ENCODE measurements at regions not wholly inside any gene's neighbourhood (a gene's known extent, or its start where the extent isn't known, plus 50 kb on each side); places are given as distances from the start of the nearest gene placed in this dataset.
"Not testable (repeated sequence)": the region's sequence is repeated elsewhere in the genome, so short reads cannot be mapped to it uniquely, and the experiment has no call there.

DNA sequence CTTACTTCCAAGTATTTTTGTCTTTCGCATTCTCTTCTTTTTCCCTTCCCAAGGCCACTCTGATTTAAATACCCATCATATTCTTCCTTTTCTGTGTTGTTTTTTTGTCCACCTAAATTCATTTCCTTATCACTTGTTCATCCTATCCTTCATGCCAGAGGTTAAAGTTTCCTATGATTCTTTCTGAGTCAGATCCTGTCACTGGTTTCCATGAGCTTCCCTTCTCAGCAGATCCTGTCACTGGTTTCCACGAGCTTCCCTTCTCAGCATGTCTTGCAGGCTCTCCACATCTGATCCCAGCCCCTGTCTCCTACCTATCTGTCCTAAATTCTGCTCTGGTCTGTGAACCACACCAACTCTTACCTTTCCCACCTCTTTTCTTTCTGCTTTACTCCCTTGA is 311.8 kb upstream of the RGS6 start:
- Mint-ChIP-seq H3K9me3 (no peaks in the 10 kb centered on the region), H3K27me3 (no peaks in the 10 kb centered on the region), H3K27ac (no peak overlapping the region), H3K4me3 (no peak overlapping the region), H3K4me1 (no peaks in the 10 kb centered on the region), H3K36me3 (peaks cover 27% of the 10 kb centered on the region)
- CTCF ChIA-PET = no interaction called here
- DNase-seq = no peak

DNA sequence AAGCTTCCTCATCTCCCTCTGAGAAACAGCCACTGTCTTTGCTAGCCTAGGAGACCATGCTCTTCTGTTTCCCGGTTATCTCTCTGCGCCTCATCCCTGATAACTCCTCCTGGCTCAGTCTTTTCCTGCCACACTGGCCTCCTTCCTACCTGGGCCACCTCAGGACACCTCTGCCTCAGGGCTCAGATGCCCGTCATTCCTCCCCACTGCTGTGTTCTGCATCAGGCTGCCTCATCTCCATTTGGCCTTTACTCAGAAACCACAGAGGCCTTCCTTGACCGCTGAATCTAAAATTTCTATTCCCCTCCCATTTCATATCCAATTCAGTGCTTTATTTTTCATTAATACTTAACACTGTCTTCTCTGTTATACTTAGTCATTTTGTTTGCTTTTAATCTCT is 311.0 kb upstream of the RGS6 start:
- CTCF ChIA-PET = no interaction called here
- H3K36me3 Mint-ChIP-seq = peaks cover 26% of the 10 kb centered on the region
- DNase-seq = no peak

DNA sequence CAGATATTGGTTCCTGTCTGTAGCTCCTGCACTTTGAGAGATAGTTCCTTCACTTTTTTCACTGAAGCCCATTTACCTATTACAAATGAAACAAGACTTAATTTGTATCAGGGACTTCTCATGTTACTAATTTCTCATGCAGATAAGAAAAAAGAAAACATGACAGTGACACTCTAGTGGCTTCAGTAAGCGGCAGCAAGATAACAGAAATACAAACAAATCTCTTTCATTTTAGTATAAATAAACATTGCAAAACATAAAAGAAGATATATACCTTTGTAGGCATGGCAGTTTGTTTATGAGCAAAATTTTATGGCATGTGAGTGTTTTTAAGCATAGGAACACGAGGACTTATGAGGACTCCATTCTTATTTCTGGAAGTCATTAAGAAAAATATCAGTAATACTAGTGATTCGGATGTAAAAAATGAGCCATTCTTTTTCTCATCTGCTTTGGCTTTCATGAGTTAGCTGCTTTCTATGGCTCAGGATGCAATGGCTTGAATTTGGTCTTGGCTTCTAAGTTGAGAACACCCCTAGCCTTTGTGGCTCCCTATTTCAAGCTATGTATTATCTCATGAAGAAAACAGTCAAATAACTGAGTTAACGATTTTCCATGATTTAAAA is 310.1 kb upstream of the RGS6 start:
- no peaks in the 10 kb centered on the region for H3K27me3 Mint-ChIP-seq
- no peaks in the 10 kb centered on the region for H3K4me1 Mint-ChIP-seq
- H3K9me3 Mint-ChIP-seq = no peaks in the 10 kb centered on the region
- peaks cover 25% of the 10 kb centered on the region for H3K36me3 Mint-ChIP-seq
- DNase-seq = no peak
- no peak overlapping the region for H3K4me3 Mint-ChIP-seq
- CTCF ChIA-PET = no interaction called here
- H3K27ac Mint-ChIP-seq = no peak overlapping the region

More for the DNA sequence above, 311.0 kb upstream of the RGS6 start:
- Mint-ChIP-seq H3K27ac (no peak overlapping the region), H3K4me1 (no peaks in the 10 kb centered on the region), H3K27me3 (no peaks in the 10 kb centered on the region), H3K9me3 (no peaks in the 10 kb centered on the region), H3K4me3 (no peak overlapping the region)

DNA sequence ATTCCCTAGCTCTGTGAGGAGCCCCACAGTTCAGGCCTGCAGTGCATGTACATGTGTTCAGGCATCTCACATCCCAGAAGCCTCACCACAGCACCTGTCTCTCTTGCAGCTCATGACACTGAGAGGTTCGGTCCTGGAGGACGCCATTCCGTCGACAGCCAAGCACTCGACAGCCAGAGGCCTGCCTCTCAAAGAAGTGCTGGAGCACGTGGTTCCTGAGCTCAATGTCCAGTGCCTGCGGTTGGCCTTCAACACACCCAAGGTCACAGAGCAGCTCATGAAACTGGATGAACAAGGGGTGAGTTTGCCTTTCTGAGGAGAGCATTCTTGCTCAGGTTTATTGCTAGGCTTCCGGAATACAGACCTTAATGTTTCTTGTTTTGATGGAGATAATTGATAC is 308.3 kb upstream of the RGS6 start:
- H3K9me3 Mint-ChIP-seq = no peaks in the 10 kb centered on the region
- H3K27me3 Mint-ChIP-seq = no peaks in the 10 kb centered on the region
- CTCF ChIA-PET = no interaction called here
- H3K4me3 Mint-ChIP-seq = no peak overlapping the region
- no peak overlapping the region for H3K27ac Mint-ChIP-seq
- H3K4me1 Mint-ChIP-seq = no peaks in the 10 kb centered on the region
- DNase-seq = no peak
- H3K36me3 Mint-ChIP-seq = peaks cover 28% of the 10 kb centered on the region

DNA sequence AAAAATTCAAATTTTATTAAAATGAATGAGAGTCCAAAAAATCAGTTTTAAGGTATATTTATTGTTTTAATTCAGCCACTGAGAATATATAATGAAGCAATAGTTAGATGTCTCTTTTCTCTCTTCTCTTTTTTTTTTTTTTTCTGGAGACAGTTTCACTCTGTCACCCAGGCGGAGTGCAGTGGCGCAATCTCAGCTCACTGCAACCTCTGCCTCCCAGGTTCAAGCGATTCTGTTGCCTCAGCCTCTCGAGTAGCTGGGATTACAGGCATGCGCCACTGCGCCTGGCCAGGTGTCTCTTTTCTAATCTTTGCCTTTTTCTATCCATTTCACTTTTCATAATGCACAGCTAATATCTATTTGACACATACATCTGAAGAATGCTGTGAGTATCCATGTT is 307.1 kb upstream of the RGS6 start:
- Mint-ChIP-seq H3K36me3 (peaks cover 32% of the 10 kb centered on the region), H3K27ac (no peak overlapping the region), H3K4me3 (no peak overlapping the region), H3K27me3 (no peaks in the 10 kb centered on the region), H3K4me1 (no peaks in the 10 kb centered on the region), H3K9me3 (no peaks in the 10 kb centered on the region)
- DNase-seq = no peak
- CTCF ChIA-PET = interaction anchor here (0.6 kb wide), 1 partner anchor 30 kb away, joined by 3 read pairs; no protein-coding TSS in a partner anchor

DNA sequence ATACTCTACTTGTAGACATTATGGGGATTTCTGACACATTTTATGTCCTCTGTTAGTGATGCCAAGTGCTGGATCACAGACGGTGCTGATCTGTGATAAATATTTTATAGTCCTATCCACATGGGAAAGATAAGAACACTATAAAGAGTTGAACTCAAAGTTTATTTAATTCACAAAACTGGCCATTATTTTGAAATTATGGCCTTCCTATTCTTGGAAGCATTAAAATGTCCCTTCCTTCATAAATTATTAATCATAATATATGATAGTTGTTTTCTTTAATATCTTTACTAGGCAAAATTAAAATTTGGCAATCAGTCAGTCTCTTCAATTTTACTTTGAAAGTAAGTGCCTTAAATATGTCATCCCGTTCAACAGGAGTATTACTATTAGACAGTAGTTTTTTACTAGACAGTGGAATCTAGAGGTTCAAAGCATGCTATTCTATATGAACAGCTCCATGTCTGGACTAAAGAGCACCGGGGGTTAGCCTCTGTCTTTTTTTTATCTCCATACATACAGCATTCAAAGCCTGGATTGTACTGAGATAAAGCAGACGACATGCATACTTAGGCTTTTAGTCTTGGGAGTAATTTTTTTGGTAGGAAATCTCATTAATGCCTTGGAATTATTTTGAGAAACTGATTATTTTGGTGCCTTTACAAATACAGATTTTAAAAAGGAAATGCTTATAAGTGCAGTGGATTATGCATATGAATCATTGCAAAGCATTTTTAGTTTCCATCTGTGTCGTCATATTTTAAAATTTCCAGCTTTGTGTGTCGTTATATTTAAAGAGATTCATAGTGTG is 306.1 kb upstream of the RGS6 start:
- Mint-ChIP-seq H3K27ac (no peak overlapping the region), H3K36me3 (peaks cover 28% of the 10 kb centered on the region), H3K4me1 (no peaks in the 10 kb centered on the region), H3K27me3 (no peaks in the 10 kb centered on the region), H3K9me3 (peaks cover 4% of the 10 kb centered on the region), H3K4me3 (no peak overlapping the region)
- CTCF ChIA-PET = interaction anchor here (1.1 kb wide), 1 partner anchor 31 kb away, joined by 4 read pairs; no protein-coding TSS in a partner anchor
- no peak for DNase-seq

DNA sequence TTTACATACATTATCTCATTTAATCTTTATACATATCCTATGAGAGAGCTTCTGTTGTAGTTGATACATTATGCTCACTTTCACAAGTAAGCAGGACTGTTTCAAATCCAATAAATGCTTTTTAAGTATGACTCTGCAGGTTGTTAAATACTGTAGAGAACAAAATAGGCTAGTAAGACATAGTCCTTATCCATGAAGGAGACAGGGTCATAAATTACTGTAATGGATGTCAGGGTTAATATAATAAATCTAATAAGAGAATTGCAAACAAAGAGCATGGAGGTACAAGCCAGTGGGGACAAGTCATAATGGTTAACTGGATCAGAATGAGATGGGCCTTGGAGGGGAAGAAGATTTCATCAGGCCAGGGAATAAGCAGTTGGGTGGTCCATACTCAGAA is 303.8 kb upstream of the RGS6 start:
- CTCF ChIA-PET = no interaction called here
- Mint-ChIP-seq H3K27me3 (no peaks in the 10 kb centered on the region), H3K4me1 (no peaks in the 10 kb centered on the region), H3K9me3 (peaks cover 4% of the 10 kb centered on the region), H3K4me3 (no peak overlapping the region), H3K27ac (no peak overlapping the region), H3K36me3 (peaks cover 31% of the 10 kb centered on the region)
- DNase-seq = no peak

DNA sequence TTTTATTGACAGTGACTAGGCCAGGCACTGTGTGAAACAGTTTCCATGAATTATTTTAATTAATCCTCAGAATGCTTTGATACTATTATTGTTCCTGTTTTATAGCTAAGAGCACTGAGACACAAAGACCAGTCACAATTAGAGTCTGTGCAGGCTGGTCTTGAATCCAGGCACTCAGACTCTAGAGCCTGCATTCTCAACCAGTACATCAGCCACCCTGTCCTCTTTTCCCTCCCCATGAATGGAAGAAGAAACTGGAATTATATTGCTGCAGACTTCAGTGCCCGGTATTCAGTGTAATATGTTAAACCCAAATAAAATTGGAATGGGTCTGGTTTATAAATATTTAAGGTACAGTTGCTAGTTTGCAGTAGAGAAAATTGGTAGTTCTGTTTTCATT is 303.0 kb upstream of the RGS6 start:
- no peaks in the 10 kb centered on the region for H3K4me1 Mint-ChIP-seq
- no peak overlapping the region for H3K27ac Mint-ChIP-seq
- H3K36me3 Mint-ChIP-seq = peaks cover 38% of the 10 kb centered on the region
- H3K4me3 Mint-ChIP-seq = no peak overlapping the region
- H3K9me3 Mint-ChIP-seq = peaks cover 8% of the 10 kb centered on the region
- no peak for DNase-seq
- CTCF ChIA-PET = no interaction called here
- no peaks in the 10 kb centered on the region for H3K27me3 Mint-ChIP-seq

DNA sequence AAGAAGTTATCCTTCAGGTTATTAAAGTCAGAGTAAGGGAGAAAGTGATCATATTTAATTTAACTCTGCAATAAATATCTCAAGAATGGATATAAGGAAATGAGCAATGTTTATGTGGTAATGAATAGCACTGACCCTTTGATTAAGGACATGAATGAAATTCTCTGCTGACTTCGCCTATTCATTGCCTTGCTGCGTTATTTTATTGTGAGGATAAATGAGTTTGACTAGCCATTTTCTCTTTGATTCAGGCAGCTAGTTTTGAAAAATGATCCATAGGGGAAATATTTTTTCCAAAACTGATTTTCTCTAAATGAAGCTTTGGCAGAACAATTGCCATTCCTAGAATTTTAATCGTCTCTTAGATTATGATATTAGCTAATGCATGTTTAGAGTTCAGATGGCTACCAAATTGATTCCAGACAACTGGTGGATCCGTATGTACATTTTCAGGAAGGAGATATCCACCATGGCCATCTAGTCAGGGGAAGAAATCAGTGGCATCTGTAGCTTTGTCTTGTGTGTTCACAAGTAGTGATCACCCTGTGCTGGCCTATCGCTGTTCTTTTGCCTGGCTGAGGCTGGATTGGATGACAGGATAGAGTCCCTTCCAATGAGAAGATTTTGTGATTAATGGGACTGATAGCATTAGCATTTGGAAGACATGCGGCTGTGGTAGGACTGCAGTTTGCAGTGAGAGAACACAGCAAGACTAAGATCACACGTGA is 302.3 kb upstream of the RGS6 start:
- CTCF ChIA-PET = no interaction called here
- H3K4me1 Mint-ChIP-seq = no peaks in the 10 kb centered on the region
- H3K27ac Mint-ChIP-seq = no peak overlapping the region
- DNase-seq = no peak
- no peaks in the 10 kb centered on the region for H3K27me3 Mint-ChIP-seq
- peaks cover 35% of the 10 kb centered on the region for H3K36me3 Mint-ChIP-seq
- peaks cover 8% of the 10 kb centered on the region for H3K9me3 Mint-ChIP-seq
- H3K4me3 Mint-ChIP-seq = no peak overlapping the region

DNA sequence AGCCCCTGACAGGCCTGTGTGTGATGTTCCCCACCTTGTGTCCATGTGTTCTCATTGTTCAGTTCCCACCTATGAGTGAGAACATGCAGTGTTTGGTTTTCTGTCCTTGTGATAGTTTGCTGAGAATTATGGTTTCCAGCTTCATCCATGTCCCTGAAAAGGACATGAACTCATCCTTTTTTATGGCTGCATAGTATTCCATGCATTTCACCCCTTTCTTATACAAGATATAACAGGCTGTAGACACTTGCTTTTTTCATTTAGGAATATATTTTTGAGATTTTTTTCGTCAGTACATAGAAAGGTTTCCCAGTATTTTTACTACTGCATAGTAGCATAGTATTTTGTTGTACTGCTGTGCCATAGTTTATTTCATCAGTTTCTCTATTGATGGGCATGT is 301.2 kb upstream of the RGS6 start:
- peaks cover 35% of the 10 kb centered on the region for H3K36me3 Mint-ChIP-seq
- H3K27ac Mint-ChIP-seq, DNase-seq, CTCF ChIA-PET, H3K27me3 Mint-ChIP-seq, H3K4me3 Mint-ChIP-seq, H3K9me3 Mint-ChIP-seq, H3K4me1 Mint-ChIP-seq: not testable (repeated sequence)

DNA sequence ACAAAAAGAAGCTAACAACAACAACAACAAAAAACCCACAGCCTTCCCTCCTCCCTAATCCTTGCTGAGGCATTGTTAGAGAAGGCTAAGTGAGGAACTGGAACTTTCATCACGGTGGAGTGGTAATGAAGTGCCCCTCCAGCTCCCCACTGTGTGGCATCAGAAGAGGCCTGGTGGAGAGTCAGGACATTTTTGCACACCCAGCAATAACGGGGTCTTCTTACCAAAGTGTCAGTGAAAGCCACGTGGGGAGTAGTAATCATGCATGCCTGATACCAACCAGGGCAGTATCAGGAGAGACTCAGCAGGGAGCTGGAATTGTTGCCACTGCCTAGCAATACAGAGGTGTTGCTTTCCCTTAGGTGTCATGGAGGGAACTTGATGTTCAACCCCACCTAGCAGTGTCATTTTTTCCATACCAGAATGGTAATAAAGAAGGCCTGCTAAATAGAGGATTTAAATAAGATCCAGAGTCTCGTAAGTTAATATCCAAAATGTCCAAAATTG is 299.7 kb upstream of the RGS6 start:
- DNase-seq = no peak
- Mint-ChIP-seq H3K4me3 (no peak overlapping the region), H3K27me3 (no peaks in the 10 kb centered on the region), H3K27ac (no peak overlapping the region), H3K9me3 (peaks cover 8% of the 10 kb centered on the region), H3K4me1 (peaks cover 6% of the 10 kb centered on the region), H3K36me3 (peaks cover 38% of the 10 kb centered on the region)
- CTCF ChIA-PET = no interaction called here

DNA sequence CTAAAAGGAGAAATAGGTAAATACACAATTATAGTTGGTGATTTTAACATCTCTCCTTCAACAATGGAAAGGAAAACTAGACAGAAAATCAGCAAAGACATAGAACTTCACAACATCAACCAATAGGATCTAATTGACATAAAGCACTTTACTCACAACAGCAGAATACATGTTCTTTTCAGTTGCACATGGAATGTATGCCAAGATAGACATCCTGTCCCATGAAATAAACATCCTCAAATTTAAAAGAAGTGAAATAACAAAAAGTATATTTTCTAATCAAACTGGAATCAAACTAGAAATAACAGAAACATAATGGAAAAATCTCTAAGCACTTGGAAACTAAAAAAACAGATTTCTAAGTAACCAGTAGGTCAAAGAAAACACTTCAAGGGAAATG is 296.2 kb upstream of the RGS6 start:
- Mint-ChIP-seq H3K4me1 (peaks cover 6% of the 10 kb centered on the region), H3K27ac (no peak overlapping the region), H3K27me3 (no peaks in the 10 kb centered on the region), H3K9me3 (peaks cover 6% of the 10 kb centered on the region), H3K4me3 (no peak overlapping the region), H3K36me3 (peaks cover 28% of the 10 kb centered on the region)
- CTCF ChIA-PET = no interaction called here
- DNase-seq = no peak

DNA sequence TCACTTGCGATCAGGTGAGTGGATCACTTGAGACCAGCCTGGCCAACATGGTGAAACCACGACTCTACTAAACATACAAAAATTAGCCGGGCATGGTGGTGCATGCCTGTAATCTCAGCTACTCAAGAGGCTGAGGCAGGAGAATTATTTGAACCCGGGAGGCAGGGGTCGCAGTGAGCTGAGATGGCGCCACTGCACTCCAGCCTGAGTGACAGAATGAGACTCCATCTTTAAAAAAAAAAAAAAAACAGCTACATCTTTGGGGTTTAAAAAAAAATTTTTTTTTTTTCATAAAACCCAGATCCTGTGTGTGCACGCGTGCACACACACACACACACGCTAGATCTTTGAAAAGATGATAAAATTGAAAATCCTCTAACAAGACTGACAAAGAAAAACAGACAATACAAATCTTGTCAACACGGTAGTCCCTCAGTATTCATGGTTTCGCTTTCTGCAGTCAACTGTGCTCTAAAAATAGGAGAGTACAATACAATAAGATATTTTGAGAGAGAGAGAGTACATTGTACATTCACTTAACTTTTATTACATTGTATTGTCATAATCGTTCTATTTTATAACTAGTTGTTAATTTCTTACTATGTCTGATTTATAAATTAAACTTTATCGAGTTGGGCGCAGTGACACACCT is 295.3 kb upstream of the RGS6 start:
- DNase-seq = no peak
- H3K27ac Mint-ChIP-seq = no peak overlapping the region
- CTCF ChIA-PET = no interaction called here
- H3K4me1 Mint-ChIP-seq = peaks cover 6% of the 10 kb centered on the region
- H3K27me3 Mint-ChIP-seq = no peaks in the 10 kb centered on the region
- H3K4me3 Mint-ChIP-seq = no peak overlapping the region
- H3K9me3 Mint-ChIP-seq = peaks cover 7% of the 10 kb centered on the region
- peaks cover 30% of the 10 kb centered on the region for H3K36me3 Mint-ChIP-seq

DNA sequence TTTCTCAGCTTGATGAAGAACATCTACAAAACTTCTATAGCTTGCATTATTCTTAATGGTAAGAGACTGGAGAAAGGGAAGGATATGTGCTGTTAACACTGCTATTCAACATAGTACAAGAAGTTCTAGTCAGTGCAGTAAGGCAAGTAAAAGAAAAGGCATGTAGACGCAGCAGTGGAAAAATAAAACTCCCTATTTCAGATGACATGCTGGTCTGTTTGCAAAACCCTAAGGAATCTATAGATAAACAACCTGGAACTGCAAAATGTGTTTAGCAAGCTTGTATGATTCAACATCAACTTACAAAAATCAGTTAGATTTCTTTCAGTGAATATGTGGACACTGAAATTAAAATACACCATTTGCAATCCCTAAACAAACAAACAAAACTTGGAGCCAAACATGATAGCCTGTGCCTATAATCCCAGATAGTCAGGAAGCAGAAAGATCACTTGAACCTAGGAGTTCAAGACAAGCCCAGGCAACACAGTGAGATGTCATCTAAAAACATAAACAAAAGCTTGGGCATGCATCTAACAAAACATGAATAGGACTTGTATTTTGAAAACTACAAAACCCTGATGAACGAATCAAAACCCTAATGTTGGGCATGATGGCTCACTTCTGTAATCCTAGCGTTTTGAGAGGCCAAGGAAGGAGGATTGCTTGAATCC is 293.6 kb upstream of the RGS6 start:
- DNase-seq = no peak
- CTCF ChIA-PET = no interaction called here
- peaks cover 31% of the 10 kb centered on the region for H3K36me3 Mint-ChIP-seq
- H3K9me3 Mint-ChIP-seq = peaks cover 15% of the 10 kb centered on the region
- H3K4me3 Mint-ChIP-seq = no peak overlapping the region
- no peaks in the 10 kb centered on the region for H3K27me3 Mint-ChIP-seq
- no peak overlapping the region for H3K27ac Mint-ChIP-seq
- H3K4me1 Mint-ChIP-seq = peaks cover 6% of the 10 kb centered on the region
